ENCODE measurements at regions not wholly inside any gene's neighbourhood (a gene's known extent, or its start where the extent isn't known, plus 50 kb on each side); places are given as distances from the start of the nearest gene placed in this dataset.

DNA sequence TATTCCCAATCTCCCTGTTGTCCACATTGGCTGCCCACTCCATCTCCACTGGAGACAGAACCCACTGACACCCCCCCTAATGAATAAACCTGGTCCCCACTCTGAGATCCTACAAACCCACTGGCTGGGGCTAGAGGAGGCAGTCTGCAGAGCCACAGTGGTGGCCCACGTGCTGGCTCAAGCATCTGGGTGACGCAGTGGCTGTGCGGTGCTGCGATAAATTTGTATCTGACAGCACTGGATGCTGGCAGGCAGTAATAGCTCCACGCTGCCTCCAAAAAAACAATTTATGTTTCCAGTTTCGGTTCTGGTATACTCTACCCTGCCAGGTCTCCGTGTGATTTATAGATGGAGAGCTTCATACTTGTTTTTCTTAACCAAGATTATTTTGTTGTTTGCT lies 87.1 kb upstream of the SYNDIG1 start:
- ATAC-seq (ENCODE audit: insufficient read depth, low FRiP score) = no peak
- Histone ChIP-seq H3K4me3 (no peak overlapping the region), H3K27me3 (ENCODE audit: control insufficient read depth in 3 of 3, insufficient read depth in 3 of 3, low read length in 2 of 3) (no peaks in the 10 kb centered on the region), H3K36me3 (ENCODE audit: control insufficient read depth in 4 of 4, insufficient read depth in 4 of 4, low read length in 4 of 4) (no peaks in the 10 kb centered on the region), H3K4me1 (ENCODE audit: control insufficient read depth in 5 of 5, insufficient read depth in 5 of 5, low read length in 5 of 5) (peaks cover 0 to 19% (median 0%) of the 10 kb centered on the region in 5 donors), H3K9ac (ENCODE audit: insufficient read depth in 1 of 2, low read length in 2 of 2) (no peak overlapping the region), H3K9me3 (ENCODE audit: control insufficient read depth in 4 of 4, insufficient read depth in 3 of 4, low read length in 3 of 4) (peaks cover 0 to 2% (median 0%) of the 10 kb centered on the region in 4 donors), H3K27ac (ENCODE audit: low read depth in 1 of 2, low read length in 1 of 2) (no peak overlapping the region)
- TF ChIP-seq, protein P1, sequence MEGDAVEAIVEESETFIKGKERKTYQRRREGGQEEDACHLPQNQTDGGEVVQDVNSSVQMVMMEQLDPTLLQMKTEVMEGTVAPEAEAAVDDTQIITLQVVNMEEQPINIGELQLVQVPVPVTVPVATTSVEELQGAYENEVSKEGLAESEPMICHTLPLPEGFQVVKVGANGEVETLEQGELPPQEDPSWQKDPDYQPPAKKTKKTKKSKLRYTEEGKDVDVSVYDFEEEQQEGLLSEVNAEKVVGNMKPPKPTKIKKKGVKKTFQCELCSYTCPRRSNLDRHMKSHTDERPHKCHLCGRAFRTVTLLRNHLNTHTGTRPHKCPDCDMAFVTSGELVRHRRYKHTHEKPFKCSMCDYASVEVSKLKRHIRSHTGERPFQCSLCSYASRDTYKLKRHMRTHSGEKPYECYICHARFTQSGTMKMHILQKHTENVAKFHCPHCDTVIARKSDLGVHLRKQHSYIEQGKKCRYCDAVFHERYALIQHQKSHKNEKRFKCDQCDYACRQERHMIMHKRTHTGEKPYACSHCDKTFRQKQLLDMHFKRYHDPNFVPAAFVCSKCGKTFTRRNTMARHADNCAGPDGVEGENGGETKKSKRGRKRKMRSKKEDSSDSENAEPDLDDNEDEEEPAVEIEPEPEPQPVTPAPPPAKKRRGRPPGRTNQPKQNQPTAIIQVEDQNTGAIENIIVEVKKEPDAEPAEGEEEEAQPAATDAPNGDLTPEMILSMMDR (IDR thresholded peaks at IDR 0.05; ENCODE audit: control extremely low read depth, extremely low read depth) = no peak
- DNase-seq = peak; percentile 27 to 54 (median 48)
- WGBS, 2 donors = 57 to 59% methylated on average over 7 of the region's 7 CpGs

DNA sequence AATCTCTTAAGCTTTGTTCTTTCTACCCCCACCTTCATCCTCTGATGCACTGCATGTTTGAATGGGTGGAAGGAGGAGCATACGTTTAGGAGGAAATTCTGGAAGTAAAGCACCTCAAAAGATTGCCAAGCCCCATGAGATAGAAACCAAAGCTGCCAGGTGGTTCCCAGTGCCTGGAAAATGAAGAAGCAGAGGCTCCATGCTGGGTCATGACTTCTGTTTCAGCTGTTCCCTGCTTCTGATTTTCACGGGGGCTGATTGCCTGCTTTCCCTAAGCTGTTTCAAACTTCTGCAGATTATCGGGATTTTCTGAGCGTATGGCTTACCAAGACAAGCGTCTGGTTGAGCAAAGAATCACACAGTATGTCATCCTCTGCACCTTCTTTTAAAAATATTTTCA lies 87.5 kb upstream of the SYNDIG1 start:
- H3K4me1 ChIP-seq (ENCODE audit: control insufficient read depth in 5 of 5, insufficient read depth in 5 of 5, low read length in 5 of 5) = peaks cover 0 to 21% (median 0%) of the 10 kb centered on the region in 5 donors
- H3K27me3 ChIP-seq (ENCODE audit: control insufficient read depth in 3 of 3, insufficient read depth in 3 of 3, low read length in 2 of 3) = no peaks in the 10 kb centered on the region
- H3K27ac ChIP-seq (ENCODE audit: low read depth in 1 of 2, low read length in 1 of 2) = no peak overlapping the region
- no peaks in the 10 kb centered on the region for H3K36me3 ChIP-seq (ENCODE audit: control insufficient read depth in 4 of 4, insufficient read depth in 4 of 4, low read length in 4 of 4)
- H3K9ac ChIP-seq (ENCODE audit: insufficient read depth in 1 of 2, low read length in 2 of 2) = no peak overlapping the region
- H3K4me3 ChIP-seq = no peak overlapping the region
- ATAC-seq (ENCODE audit: insufficient read depth, low FRiP score) = no peak
- peaks cover 0 to 2% (median 0%) of the 10 kb centered on the region in 4 donors for H3K9me3 ChIP-seq (ENCODE audit: control insufficient read depth in 4 of 4, insufficient read depth in 3 of 4, low read length in 3 of 4)
- TF ChIP-seq, protein P1 (IDR thresholded peaks at IDR 0.05; ENCODE audit: control extremely low read depth, extremely low read depth) = no peak
- 68 to 75% methylated on average over 5 of the region's 5 CpGs for WGBS, 2 donors
- DNase-seq = no peak

DNA sequence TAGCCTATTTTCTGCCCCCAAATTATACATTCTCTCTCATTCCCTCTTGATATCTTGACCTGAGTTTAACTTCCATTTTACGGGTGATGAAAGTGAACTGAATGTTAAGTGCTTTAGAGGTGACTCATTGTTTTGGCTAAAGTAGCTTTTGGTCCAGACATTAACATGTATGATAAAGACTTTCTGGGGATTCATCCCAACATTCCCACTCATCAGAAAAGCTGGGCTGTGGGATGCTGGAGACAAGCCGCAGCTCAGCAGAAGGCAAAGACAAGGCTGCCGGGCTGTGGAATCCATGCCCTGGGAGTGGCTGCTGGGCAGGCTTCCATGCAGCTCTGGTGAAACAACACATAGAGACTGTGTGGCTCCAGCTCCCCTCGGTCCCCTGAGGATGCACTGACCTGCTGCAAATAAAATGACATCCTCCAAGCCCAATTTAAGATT lies 89.9 kb upstream of the SYNDIG1 start:
- no peak for ATAC-seq (ENCODE audit: insufficient read depth, low FRiP score)
- peaks cover 0 to 29% (median 0%) of the 10 kb centered on the region in 5 donors for H3K4me1 ChIP-seq (ENCODE audit: control insufficient read depth in 5 of 5, insufficient read depth in 5 of 5, low read length in 5 of 5)
- peaks cover 0 to 2% (median 0%) of the 10 kb centered on the region in 4 donors for H3K9me3 ChIP-seq (ENCODE audit: control insufficient read depth in 4 of 4, insufficient read depth in 3 of 4, low read length in 3 of 4)
- TF ChIP-seq, protein P1 (IDR thresholded peaks at IDR 0.05; ENCODE audit: control extremely low read depth, extremely low read depth) = no peak
- H3K27ac ChIP-seq (ENCODE audit: low read depth in 1 of 2, low read length in 1 of 2) = no peak overlapping the region
- H3K4me3 ChIP-seq = no peak overlapping the region
- peak in 2 of 3 donors; percentile 21 to 38 for DNase-seq
- H3K36me3 ChIP-seq (ENCODE audit: control insufficient read depth in 4 of 4, insufficient read depth in 4 of 4, low read length in 4 of 4) = no peaks in the 10 kb centered on the region
- H3K27me3 ChIP-seq (ENCODE audit: control insufficient read depth in 3 of 3, insufficient read depth in 3 of 3, low read length in 2 of 3) = no peaks in the 10 kb centered on the region
- no peak overlapping the region for H3K9ac ChIP-seq (ENCODE audit: insufficient read depth in 1 of 2, low read length in 2 of 2)
- 57 to 79% methylated on average over 4 of the region's 4 CpGs for WGBS, 2 donors
